Hepatocyte (in vitro differentiated cells): ENCODE measurements at regions not wholly inside any gene's neighbourhood (a gene's known extent, or its start where the extent isn't known, plus 50 kb on each side); places are given as distances from the start of the nearest gene placed in this dataset.
A peak's percentile ranks its signal among the peaks of the same experiment; 100 is the strongest.

Experiments
- DNase-seq: peaks from one replicate; pipeline ENCODE4 v3.0.0-alpha.2; 2016; ENCODE audit warnings: low spot score
- H2AFZ ChIP-seq: fragments of 200-600 bp; sonication (generic); 2 replicates; pipeline ENCODE4 v1.6.0; 2016; ENCODE audit warnings: antibody characterized with exemption, mild to moderate bottlenecking
- H3K27ac ChIP-seq: fragments of 200-600 bp; sonication (generic); 2 replicates; pipeline ENCODE4 v1.5.1; 2016; ENCODE audit warnings: mild to moderate bottlenecking
- H3K27me3 ChIP-seq: fragments of 200-600 bp; sonication (generic); 2 replicates; pipeline ENCODE4 v1.6.1; 2016
- H3K36me3 ChIP-seq: fragments of 200-600 bp; sonication (generic); replicated peaks from 2 replicates; pipeline ENCODE4 v1.5.1; 2016; ENCODE audit warnings: low read depth; ENCODE audit not compliant: insufficient read depth
- H3K4me1 ChIP-seq: fragments of 200-600 bp; sonication (generic); 2 replicates; pipeline ENCODE4 v1.5.1; 2016; ENCODE audit warnings: mild to moderate bottlenecking, moderate library complexity; ENCODE audit not compliant: insufficient read depth
- H3K4me2 ChIP-seq: fragments of 200-600 bp; sonication (generic); 2 replicates; pipeline ENCODE4 v1.6.0; 2016
- H3K4me3 ChIP-seq: fragments of 200-600 bp; sonication (generic); 2 replicates; pipeline ENCODE4 v1.5.1; 2016; ENCODE audit warnings: mild to moderate bottlenecking
- H3K79me2 ChIP-seq: fragments of 200-600 bp; sonication (generic); 2 replicates; pipeline ENCODE4 v1.6.0; 2017; ENCODE audit warnings: mild to moderate bottlenecking
- H3K9me2 ChIP-seq: fragments of 200-600 bp; sonication (generic); replicated peaks from 2 replicates; pipeline ENCODE4 v1.6.0; 2017; ENCODE audit warnings: mild to moderate bottlenecking; ENCODE audit not compliant: insufficient read depth
- H3K9me3 ChIP-seq: fragments of 200-600 bp; sonication (generic); 2 replicates; pipeline ENCODE4 v1.5.1; 2016; ENCODE audit warnings: low read depth, mild to moderate bottlenecking
- H4K20me1 ChIP-seq: fragments of 200-600 bp; sonication (generic); 2 replicates; pipeline ENCODE4 v1.6.0; 2016; ENCODE audit warnings: mild to moderate bottlenecking; ENCODE audit not compliant: insufficient read depth, poor library complexity, severe bottlenecking
- EZH2 ChIP-seq: fragments of 200-600 bp; sonication (generic); IDR thresholded peaks from 2 replicates; pipeline ENCODE4 v1.6.1; 2016; ENCODE audit warnings: antibody characterized with exemption, mild to moderate bottlenecking, borderline replicate concordance
- EZH2phosphoT487 ChIP-seq: fragments of 200-600 bp; sonication (generic); IDR thresholded peaks from one replicate; pipeline ENCODE4 v1.6.1; 2018; ENCODE audit warnings: antibody characterized with exemption, mild to moderate bottlenecking, low read depth, moderate library complexity; ENCODE audit not compliant: unreplicated experiment, severe bottlenecking
- WGBS: methylation state at CpG from one replicate; pipeline ENCODE4 v1.1.6; 2016; ENCODE audit warnings: low lambda C conversion rate; ENCODE audit errors: missing lambda C conversion rate; 5-methylcytosine and 5-hydroxymethylcytosine counted together
- TF ChIP-seq, protein P1 (sequence below): fragments of 200-600 bp; sonication (generic); IDR thresholded peaks from 2 replicates; pipeline ENCODE4 v1.5.1; 2016; ENCODE audit warnings: antibody characterized with exemption, mild to moderate bottlenecking; ENCODE audit not compliant: poor library complexity

DNA sequence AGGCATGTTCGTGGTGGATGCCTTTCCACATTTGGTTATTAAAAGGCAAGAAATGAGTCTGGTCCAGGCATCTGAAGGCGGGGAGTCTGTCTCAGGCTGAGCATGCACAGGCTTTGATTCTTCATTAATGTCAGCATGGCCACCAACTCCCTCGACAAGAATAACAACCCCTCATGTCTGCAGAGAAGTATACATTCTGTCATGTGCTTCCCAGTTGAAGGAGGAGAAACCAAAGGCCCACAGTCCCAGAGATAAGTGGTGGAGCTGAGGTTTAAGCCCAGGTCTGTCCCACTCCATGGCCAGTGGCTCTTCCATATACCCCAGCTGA is 61.6 kb upstream of the LAPTM5 start:
- Histone ChIP-seq H2AFZ (no peak overlapping the region), H3K4me3 (no peak overlapping the region), H3K27me3 (no peaks in the 10 kb centered on the region), H3K9me3 (no peaks in the 10 kb centered on the region), H3K9me2 (no peaks in the 10 kb centered on the region), H3K4me1 (peaks cover 37% of the 10 kb centered on the region), H3K79me2 (no peaks in the 10 kb centered on the region), H3K4me2 (no peak overlapping the region), H3K27ac (no peak overlapping the region), H3K36me3 (no peaks in the 10 kb centered on the region), H4K20me1 (no peaks in the 10 kb centered on the region)
- TF ChIP-seq EZH2phosphoT487 (no peak), EZH2 (no peak)
- TF ChIP-seq, protein P1, sequence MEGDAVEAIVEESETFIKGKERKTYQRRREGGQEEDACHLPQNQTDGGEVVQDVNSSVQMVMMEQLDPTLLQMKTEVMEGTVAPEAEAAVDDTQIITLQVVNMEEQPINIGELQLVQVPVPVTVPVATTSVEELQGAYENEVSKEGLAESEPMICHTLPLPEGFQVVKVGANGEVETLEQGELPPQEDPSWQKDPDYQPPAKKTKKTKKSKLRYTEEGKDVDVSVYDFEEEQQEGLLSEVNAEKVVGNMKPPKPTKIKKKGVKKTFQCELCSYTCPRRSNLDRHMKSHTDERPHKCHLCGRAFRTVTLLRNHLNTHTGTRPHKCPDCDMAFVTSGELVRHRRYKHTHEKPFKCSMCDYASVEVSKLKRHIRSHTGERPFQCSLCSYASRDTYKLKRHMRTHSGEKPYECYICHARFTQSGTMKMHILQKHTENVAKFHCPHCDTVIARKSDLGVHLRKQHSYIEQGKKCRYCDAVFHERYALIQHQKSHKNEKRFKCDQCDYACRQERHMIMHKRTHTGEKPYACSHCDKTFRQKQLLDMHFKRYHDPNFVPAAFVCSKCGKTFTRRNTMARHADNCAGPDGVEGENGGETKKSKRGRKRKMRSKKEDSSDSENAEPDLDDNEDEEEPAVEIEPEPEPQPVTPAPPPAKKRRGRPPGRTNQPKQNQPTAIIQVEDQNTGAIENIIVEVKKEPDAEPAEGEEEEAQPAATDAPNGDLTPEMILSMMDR, result no peak
- DNase-seq, result no peak
- WGBS, result 68% methylated on average over 3 of the region's 3 CpGs

DNA sequence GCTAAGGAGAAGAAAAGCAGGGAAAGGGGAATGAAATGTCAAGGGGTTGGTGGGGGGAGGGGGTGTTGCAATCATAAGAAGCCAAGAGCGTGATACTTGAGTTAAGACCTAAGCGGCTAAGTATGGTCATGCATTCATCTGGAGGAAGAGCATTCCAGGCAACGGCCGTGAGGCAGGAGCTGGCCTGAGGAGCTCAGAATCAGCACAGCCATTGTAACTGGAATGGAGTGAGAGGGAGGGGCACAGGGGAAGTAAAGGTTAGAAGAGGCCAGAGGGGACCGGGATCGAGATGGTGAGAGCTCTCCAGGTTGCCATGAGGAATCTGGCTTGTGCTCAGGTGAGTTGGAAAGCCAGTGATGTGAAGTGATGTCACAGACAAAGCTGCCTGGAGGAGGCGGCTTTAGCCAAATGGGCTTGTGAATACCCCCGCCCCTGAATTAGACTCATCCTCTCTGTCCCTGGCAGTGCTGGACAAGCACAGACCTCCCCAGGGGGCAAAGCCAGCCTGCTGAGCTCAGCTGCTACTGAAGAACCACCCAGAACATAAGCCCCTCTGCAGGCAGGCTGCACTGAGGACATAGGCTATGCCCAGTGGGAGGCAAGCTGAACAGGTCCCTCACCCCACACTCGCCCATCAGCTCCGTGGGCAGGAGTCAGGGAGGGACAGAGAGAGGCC is 61.1 kb upstream of the LAPTM5 start:
- Histone ChIP-seq H3K36me3 (no peaks in the 10 kb centered on the region), H3K27ac (no peak overlapping the region), H2AFZ (no peak overlapping the region), H3K4me2 (no peak overlapping the region), H3K79me2 (no peaks in the 10 kb centered on the region), H3K9me3 (no peaks in the 10 kb centered on the region), H3K27me3 (no peaks in the 10 kb centered on the region), H4K20me1 (no peaks in the 10 kb centered on the region), H3K4me3 (no peak overlapping the region), H3K4me1 (peaks cover 35% of the 10 kb centered on the region), H3K9me2 (no peaks in the 10 kb centered on the region)
- TF ChIP-seq, protein P1, result no peak
- TF ChIP-seq EZH2 (no peak), EZH2phosphoT487 (no peak)
- peak; percentile 53 for DNase-seq
- 72% methylated on average over 10 of the region's 10 CpGs for WGBS

DNA sequence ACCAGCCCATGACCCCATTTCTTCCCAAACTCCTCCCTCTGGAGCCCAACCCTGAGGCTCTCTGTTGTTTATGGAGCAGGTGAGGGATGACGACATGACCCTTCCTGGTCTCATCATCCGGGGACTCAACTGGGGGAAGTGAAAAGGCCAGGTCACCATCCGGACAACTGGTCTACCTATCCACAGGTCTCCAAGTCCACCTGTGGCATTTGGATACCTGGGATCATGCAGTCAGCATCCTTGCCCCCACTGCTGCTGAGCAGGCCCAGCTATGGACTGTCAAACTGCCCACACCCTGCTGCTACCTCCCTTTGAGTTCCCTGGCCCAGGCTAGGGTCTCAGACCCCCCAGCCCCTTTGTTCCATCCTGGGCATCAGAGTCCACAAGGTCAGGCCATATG is 60.0 kb upstream of the LAPTM5 start:
- no peak for TF ChIP-seq EZH2phosphoT487
- no peak for TF ChIP-seq EZH2
- TF ChIP-seq, protein P1, result no peak
- Histone ChIP-seq H3K4me3 (no peak overlapping the region), H3K9me3 (no peaks in the 10 kb centered on the region), H3K36me3 (no peaks in the 10 kb centered on the region), H4K20me1 (no peaks in the 10 kb centered on the region), H3K4me1 (peaks cover 25% of the 10 kb centered on the region), H2AFZ (no peak overlapping the region), H3K4me2 (no peak overlapping the region), H3K9me2 (no peaks in the 10 kb centered on the region), H3K27me3 (no peaks in the 10 kb centered on the region), H3K79me2 (no peaks in the 10 kb centered on the region), H3K27ac (no peak overlapping the region)
- DNase-seq, result no peak
- 88% methylated on average over 3 of the region's 3 CpGs for WGBS

DNA sequence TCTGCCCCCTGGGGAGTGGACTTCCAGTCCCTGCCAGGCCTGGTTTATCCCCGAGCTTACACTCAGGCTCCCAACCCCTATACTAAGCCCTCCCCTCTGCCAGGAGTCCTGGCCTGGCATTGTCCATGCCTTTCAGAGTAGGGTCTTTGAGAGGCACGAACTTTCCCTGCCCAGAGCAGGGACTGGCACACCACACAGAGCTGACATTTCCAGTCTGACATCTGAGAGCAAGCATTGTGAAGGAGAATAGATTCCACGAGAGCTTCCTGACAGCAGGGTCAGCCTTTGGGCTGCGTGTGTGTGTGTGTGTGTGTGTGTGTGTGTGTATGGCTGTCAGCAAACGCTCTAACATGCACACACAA is 59.5 kb upstream of the LAPTM5 start:
- Histone ChIP-seq H3K4me1 (peaks cover 21% of the 10 kb centered on the region), H3K27me3 (no peaks in the 10 kb centered on the region), H3K36me3 (no peaks in the 10 kb centered on the region), H3K9me2 (no peaks in the 10 kb centered on the region), H3K79me2 (no peaks in the 10 kb centered on the region), H4K20me1 (no peaks in the 10 kb centered on the region), H3K27ac (peak overlapping the region; percentile 29), H3K4me2 (no peak overlapping the region), H3K4me3 (no peak overlapping the region), H2AFZ (no peak overlapping the region), H3K9me3 (no peaks in the 10 kb centered on the region)
- no peak for DNase-seq
- 66% methylated on average over 5 of the region's 5 CpGs for WGBS
- TF ChIP-seq EZH2phosphoT487 (no peak), EZH2 (no peak)
- TF ChIP-seq, protein P1, result no peak
